ENCODE measurements at regions not wholly inside any gene's neighbourhood (a gene's known extent, or its start where the extent isn't known, plus 50 kb on each side); places are given as distances from the start of the nearest gene placed in this dataset.

- H3K36me3 ChIP-seq (ENCODE audit: insufficient read depth, low read length) = no peaks in the 10 kb centered on the region
- no peaks in the 10 kb centered on the region for H3K79me2 ChIP-seq (ENCODE audit: insufficient read depth, low read depth, low read length)
- intact Hi-C loops (cut with micrococcal nuclease; ENCODE audit: unreplicated experiment) = no loop called here
- no peak overlapping the region for H3K4me3 ChIP-seq (ENCODE audit: low read depth, low read length, poor library complexity, severe bottlenecking)
- no peaks in the 10 kb centered on the region for H3K9me3 ChIP-seq (ENCODE audit: low read length)
- no peaks in the 10 kb centered on the region for H3K9me2 ChIP-seq (ENCODE audit: insufficient read depth, low read length)
- no peak for DNase-seq (ENCODE audit: low spot score)
- ChIA-PET CTCF (ENCODE audit: unreplicated experiment) (no interaction called here), POLR2A (interaction anchor here (0.6 kb wide), 2 partner anchors 11 to 22 kb away, joined by 3 to 5 read pairs; no protein-coding TSS in a partner anchor)
- H4K20me1 ChIP-seq (ENCODE audit: insufficient read depth, low read length) = no peaks in the 10 kb centered on the region
- no peak overlapping the region for H3K27ac ChIP-seq (ENCODE audit: low read depth, low read length, poor library complexity, severe bottlenecking)
- H3K4me1 ChIP-seq (ENCODE audit: insufficient read depth, low read length, poor library complexity, severe bottlenecking) = no peaks in the 10 kb centered on the region
- TF ChIP-seq EZH2phosphoT487 (IDR thresholded peaks at IDR 0.05; ENCODE audit: borderline replicate concordance, low read depth, low read length) = no peak
- no peak for TF ChIP-seq CTCF (conservative IDR thresholded peaks at IDR 0.05; ENCODE audit: low read length)
- BruUV-seq (replicated peaks) = no TSS peak
- no peak overlapping the region for H3K4me2 ChIP-seq (ENCODE audit: low read length)
- no peak overlapping the region for H2AFZ ChIP-seq (ENCODE audit: low read length)
Observed at GRCh38 chr4:15376145-15376544, 51.7 kb upstream of the C1QTNF7 start.

GRCh38 chr4:15376594-15376993, 51.2 kb upstream of the C1QTNF7 start:
- ChIA-PET CTCF (ENCODE audit: unreplicated experiment) (no interaction called here), POLR2A (interaction anchor here (0.6 kb wide), 2 partner anchors 11 to 22 kb away, joined by 3 to 5 read pairs; no protein-coding TSS in a partner anchor)
- intact Hi-C loops (cut with micrococcal nuclease; ENCODE audit: unreplicated experiment) = no loop called here
- Histone ChIP-seq H3K4me3 (ENCODE audit: low read depth, low read length, poor library complexity, severe bottlenecking) (no peak overlapping the region), H3K4me1 (ENCODE audit: insufficient read depth, low read length, poor library complexity, severe bottlenecking) (no peaks in the 10 kb centered on the region), H3K27ac (ENCODE audit: low read depth, low read length, poor library complexity, severe bottlenecking) (no peak overlapping the region), H3K9me2 (ENCODE audit: insufficient read depth, low read length) (no peaks in the 10 kb centered on the region), H3K4me2 (ENCODE audit: low read length) (no peak overlapping the region), H2AFZ (ENCODE audit: low read length) (no peak overlapping the region), H4K20me1 (ENCODE audit: insufficient read depth, low read length) (no peaks in the 10 kb centered on the region), H3K79me2 (ENCODE audit: insufficient read depth, low read depth, low read length) (no peaks in the 10 kb centered on the region), H3K36me3 (ENCODE audit: insufficient read depth, low read length) (no peaks in the 10 kb centered on the region), H3K9me3 (ENCODE audit: low read length) (no peaks in the 10 kb centered on the region)
- BruUV-seq (replicated peaks) = no TSS peak
- TF ChIP-seq CTCF (conservative IDR thresholded peaks at IDR 0.05; ENCODE audit: low read length) = no peak
- TF ChIP-seq EZH2phosphoT487 (IDR thresholded peaks at IDR 0.05; ENCODE audit: borderline replicate concordance, low read depth, low read length) = no peak
- no peak for DNase-seq (ENCODE audit: low spot score)

All from OCI-LY7 (cell line).